HG03565 (cell line): ENCODE measurements at regions not wholly inside any gene's neighbourhood (a gene's known extent, or its start where the extent isn't known, plus 50 kb on each side); places are given as distances from the start of the nearest gene placed in this dataset.

Experiments used
- ATAC-seq: cut with Tn5 transposase; IDR thresholded peaks from one replicate; pipeline ENCODE4 v1.9.1; 2021; ENCODE audit warnings: mild to moderate bottlenecking, moderate library complexity; ENCODE audit not compliant: unreplicated experiment

DNA sequence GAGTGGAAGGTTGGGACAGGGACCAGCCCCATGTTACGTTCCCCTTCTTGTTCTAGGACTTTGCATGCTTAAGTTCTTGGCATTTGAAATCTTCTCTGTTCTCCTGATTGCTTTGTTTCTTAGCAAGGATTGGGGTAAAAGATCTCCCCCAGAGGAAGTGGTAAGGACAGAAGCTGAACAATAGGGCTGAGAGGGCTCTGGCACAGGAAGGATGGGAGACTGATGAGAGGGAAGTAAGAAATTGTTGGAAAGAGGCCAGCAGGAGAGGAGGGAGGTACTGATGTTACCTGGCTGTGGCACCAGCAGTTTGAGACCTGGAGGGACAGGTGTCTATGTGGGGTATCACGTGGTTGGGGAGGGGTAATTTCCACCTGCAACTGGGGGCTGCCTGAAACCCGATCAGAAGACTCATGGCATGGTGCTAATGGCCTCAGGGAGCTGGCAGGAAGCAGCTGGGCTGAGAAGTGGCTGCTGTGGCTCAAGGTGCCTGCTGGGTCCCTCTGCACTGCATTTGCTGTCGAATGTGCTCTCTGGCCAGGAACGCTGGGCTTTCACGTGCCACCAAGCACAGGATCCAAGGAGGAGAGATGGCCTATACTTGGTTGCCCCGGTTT is 108.4 kb downstream of the LSM3 start:
- ATAC-seq, result no peak

DNA sequence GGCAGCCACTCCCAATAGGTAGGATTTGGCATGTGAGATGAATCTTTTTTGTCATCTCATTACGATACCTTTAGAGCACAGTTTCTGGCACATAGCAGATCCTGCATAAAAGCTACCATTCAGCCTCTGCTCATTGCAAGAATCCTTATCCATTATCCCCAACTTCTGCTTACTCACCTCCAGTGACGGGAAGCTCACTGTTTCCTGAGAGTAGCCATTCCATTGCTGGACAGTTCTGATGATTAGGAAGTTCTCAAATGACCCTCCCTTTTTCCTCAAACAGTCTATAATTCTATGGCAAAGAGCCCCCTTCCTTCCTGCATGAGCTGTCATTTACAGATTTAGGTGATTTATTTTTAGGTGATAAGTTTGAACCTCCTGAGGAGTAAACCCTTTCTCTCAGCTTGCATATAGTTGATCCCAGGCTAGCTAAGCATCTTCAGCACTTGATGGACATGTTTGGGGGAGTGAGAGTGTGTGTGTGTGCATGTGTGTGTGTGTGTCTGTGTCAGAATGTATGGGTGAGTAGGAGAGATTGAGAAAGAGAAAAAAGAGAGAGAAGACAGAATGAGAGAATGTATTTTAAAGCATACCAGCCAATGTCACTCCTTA is 109.7 kb downstream of the LSM3 start:
- no peak for ATAC-seq

DNA sequence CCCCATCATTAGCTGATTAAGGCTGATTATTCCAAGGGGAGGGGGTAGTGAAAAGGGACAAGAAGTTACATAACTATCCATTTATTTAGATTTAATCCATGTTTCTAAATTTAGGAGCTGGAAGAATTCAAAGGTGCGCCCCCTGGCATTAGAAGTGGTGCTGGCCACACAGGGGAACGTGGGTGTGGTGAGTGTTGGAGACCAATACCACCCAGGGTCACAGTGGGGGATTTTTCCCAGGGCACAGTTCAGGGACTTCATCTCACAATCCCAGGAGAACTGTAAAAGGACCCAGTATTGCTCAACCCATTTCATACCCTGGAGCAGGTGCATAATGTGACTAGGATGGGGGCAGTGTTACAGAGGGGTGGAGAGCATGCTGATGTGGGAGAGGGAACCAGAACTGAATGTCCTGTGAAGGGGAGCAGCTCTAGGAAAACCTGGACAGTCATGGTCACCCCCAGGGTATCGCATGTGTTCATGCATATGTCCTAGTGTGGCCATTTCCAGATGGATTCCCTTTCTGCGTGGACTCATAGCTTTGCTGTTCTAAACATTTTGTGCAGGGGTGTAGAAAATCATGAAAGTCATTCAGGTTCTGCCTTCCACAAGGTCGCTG is 110.3 kb downstream of the LSM3 start:
- no peak for ATAC-seq

DNA sequence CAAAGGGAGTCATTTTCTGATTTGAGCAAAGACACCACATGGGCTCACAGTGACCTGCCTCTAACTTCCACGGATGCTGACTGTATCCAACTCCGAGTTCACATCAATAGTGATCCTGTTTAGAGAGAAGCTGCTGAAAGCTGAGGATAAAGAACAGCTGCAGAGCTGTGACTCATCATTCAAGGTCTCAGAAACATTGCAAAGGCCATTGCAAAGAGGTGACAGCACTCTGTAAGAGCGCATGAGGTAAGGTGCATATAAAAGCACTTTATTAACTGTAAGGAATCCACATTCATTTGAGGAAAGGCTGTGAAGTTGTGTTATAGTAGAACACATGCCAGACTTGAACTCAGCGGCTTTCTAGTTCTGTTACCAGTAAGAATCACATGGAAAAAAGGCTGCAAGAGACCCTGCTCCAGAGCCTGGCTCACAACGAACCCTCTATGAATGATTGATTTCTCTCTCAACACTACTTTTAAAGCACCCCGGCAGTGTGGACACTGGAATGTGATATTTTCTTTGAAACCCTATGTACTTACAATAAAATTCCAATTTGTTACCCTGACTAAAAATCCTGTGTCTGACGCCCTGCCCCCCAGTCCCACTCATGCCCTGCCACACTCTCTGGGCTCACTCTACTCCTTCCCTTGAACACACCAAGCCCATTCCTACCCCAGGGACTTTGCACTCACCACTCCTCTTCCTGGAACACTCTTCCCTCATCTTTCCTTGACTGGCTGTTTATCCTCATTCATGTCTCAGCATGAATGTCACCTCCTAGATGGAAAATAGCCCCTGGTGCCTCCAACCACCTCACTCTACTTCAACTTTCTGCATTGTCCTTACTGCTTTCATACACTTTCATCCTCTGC is 111.2 kb downstream of the LSM3 start:
- no peak for ATAC-seq

DNA sequence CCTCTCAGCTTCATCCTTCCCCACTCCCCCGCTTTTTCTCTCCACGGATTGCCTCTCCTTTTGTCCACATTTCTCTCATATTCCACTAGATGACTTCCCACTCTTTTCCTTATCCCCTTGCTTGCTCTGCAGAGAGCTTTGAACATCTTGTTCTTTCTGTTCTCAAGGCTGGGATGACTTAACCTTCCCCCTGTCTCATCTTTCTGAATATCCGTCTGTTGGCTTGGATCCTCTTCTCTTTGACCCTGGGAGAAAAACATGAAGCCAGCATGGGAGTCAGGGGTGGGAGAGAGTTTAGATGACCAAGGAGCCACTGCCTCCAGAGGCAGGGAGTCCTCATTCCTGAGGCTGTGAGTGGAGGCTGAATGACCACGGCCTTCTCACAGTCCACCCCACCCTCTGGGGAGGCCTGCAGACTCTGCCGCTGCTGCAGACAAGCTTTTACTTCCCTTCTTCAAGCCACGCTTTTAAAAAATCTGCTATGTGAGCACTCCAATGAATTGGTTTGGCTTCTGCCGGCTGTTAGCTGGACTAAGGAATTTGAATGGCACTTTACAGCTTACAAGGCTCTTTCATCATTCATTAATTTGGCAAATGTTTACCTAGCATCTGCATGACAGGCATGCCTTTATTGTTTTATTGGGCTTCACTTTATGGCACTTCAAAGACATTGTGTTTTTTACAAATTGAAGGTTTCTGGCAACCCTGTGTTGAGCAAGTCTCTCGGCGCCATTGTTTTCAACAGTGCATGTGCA is 111.6 kb upstream of the SLC6A6 start:
- no peak for ATAC-seq

DNA sequence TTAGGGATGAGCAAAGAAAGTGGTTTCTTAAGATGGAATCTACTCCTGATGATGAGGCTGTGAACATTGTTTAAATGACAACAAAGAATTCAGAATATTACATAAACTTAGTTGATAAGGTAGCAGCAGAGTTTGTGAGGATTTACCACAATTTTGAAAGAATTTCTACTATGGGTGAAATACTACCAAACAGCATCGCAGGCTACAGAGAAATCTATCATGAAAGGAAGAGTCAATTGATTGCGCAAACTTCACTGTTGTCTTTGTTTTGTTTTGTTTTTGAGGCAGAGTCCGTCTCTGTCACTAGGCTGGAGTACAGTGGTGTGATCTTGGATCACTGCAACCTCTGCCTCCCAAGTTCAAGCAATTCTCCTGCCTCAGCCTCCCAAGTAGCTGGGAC is 107.4 kb upstream of the SLC6A6 start:
- ATAC-seq, result no peak

DNA sequence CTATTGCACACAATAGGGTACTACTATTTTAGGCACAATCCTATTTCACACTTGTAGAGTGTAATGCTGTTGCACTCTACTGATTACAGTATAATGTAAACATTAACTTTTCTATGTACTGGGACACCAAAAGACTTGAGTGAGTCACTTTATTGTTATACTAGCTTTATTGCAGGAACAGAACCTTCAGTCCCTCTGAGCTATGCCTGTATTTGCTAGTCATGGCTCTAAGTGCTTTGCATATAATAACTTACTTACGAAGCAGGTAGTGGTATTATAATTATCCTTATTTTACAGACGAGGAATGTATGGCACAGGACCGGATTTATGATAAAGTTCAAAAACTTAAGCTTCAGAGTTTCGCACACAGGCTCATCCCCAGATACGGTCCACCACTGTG is 106.6 kb upstream of the SLC6A6 start:
- no peak for ATAC-seq

DNA sequence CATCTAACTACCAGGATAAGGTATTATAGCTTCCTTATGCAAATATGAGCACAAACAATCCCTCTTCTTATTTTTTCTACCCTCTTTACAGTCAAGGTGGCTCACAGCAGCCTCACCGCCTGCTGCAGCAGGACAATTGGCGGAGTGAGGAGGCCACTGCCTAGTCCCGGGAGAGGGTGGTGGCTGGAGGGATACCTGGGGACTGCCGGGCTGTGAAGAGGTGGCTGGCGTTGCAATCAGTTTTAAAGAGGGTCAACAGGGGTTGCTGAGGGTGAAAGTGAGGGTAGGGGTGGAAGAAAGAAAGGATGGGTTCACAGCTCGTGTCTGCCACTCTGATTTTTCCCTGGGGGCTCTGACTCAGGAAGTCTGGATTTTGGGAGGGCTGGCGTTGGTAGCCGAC is 105.1 kb upstream of the SLC6A6 start:
- ATAC-seq, result no peak

DNA sequence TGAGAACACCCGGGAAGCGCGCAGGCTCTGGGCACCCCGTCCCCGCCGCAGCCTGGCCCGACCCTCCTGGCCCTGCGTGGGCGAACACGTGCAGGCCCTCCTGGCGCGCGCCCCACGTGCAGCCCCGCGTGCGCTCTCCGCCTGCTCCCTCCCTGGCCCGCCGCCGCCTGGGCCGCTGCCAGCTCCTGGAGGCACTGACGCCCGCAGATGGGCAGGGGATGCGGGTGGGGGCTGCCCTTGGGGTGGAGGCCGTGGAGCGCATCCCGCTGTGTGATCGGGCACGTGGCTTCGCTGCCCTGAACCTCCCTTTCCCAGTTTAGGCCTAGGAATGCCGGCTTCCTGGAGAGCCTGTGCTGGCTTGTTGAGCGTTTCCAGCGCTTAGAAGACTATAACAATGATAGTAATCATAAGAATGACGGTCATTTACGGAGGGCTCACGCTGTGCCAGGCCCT is 104.6 kb upstream of the SLC6A6 start:
- no peak for ATAC-seq

DNA sequence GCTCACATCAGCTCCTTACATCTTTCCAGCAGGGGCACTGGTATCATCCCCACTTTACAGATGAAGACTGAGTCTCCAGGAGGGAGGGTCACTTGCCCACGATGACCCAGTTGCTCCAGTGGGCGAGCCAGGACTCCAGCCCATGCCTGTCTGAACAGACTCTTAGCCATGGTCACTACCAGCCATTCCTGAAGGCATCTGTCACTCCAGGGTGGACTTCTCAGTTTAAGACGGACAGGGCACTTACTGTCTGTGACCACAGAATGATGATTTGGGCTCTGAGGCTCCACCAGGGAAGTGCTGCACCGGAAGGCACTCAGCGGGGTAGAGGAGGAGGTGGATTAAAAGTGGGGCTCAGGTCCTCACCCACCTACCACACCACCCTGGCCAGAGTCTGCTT is 104.0 kb upstream of the SLC6A6 start:
- ATAC-seq, result no peak

DNA sequence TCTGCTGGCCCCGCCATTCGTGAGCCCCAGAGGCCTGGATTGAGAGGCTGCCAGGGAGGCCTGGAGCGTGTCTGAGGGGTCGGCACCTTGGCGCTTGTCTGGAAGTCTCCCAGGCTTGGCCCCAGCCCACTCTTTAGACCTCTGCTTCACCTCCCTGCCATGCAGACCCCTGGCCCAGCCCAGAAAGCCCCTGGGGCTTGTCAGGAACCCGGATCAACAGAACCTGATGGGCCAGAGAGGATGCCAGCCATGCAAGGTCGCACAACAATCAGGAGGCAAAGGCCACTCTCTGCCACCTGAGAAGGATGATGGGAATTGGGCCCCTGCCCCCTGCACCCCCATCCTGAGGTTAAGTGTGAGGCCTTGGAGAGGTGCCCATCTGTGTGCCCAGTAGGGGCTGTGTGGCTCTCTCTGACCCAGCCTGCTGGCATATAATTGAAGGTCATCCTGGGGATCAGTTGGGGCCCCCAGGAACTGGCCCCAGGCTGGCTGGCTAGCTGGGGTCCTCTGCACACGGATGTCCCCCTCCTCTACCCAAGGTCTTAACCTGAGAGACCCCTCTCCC is 103.3 kb upstream of the SLC6A6 start:
- no peak for ATAC-seq

DNA sequence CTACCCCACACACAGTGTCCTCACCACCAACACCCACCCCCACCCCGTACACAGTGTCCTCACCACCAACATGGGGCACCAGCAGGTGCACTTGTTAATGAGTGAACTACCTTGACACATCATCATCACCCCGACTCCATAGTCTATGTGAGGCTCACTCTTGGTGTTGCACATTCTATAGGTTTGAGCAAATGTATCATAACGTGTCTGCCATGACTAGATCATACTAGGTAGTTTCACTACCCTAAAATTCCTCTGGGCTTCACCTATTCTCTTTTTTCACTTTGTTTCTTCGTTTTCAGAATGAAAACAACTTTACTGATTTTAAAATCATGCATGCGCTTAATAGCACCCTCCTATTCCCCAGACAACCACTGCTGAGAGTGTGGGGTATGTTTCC is 102.6 kb upstream of the SLC6A6 start:
- no peak for ATAC-seq

DNA sequence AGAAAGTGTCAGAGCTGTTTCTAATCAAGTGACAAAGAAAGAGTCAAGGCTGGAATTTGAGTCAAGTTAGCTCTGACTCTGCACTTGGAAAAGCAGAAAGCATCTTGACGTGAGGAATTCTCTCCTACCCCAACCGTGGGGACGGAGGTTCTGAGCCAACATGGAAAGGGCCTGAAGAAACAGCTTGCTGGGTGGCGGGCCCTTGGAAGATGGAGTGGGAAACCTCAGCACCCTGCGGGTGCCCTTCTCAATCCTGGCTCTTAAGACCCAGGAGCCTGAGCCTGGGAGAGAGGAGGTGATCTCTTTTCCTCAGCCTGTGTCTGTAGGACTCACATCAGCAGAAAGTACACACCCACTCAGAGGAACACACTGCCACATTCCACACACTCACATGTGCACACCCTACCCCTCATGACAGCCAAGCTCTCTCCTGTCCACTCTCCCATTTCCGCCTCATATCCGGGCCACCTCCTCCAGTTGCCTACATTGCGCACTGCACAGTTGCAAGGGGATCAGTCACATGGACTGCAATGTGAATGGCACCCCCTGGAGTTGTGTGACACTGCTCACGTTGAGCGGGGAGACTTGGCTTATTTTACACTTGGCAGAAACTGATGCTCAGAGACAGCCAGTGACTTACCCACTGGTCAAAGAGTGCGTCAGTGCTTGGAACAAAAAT is 101.5 kb upstream of the SLC6A6 start:
- no peak for ATAC-seq

DNA sequence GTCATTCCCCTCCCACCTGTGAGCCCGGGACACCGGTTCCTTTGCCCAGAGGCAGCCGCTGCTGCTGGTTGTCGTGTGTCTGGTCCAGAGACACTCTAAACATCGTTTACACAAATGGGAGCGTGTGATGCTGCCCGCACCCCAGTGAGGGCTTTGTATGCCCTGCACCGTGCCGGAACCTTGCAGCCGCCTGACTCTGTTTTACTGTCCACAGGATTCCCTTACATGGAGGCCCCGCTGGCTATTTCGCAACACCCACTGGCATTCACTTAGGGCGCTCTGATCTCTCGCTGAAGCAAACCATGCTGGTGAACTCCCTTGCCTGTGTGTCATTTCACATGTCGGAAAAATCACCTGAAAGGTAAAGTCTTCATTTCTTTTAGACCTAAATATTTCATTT is 100.8 kb upstream of the SLC6A6 start:
- no peak for ATAC-seq

DNA sequence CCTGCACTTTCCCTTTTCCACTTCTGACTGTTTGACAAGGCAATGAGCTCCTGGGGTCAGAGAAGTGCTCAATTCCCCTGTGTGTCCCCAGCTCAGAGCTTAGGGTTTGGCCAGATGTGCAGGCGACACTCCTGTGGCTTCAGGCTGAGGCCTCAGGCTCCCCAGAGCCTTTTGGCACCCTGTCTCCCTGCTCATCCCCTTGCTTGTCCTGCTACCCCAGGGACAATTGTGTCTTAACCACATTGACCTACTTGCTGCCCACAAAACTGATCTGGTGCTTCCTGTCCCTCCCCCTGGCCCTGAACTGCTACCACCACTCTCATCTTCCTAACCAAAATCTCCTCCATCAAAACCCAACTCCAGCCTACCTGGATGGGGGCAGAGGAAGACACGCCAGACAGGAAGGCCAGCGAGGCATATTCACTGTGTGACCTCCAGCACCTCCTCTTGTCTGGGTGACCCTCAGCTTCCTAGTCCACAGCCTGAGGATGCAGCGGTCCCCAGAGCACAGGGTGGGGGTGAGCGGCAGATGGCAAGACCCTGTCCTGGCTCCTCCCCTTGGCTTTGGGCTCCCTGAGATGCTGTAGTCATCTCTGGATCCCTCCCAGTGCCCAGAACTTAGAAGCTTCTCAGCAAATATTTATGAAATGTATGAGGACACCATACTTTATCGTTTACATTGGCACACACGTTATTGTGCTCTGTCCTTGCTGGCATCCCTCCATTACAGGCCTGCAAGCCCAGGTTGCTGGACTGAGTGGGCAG is 98.9 kb upstream of the SLC6A6 start:
- ATAC-seq, result no peak

DNA sequence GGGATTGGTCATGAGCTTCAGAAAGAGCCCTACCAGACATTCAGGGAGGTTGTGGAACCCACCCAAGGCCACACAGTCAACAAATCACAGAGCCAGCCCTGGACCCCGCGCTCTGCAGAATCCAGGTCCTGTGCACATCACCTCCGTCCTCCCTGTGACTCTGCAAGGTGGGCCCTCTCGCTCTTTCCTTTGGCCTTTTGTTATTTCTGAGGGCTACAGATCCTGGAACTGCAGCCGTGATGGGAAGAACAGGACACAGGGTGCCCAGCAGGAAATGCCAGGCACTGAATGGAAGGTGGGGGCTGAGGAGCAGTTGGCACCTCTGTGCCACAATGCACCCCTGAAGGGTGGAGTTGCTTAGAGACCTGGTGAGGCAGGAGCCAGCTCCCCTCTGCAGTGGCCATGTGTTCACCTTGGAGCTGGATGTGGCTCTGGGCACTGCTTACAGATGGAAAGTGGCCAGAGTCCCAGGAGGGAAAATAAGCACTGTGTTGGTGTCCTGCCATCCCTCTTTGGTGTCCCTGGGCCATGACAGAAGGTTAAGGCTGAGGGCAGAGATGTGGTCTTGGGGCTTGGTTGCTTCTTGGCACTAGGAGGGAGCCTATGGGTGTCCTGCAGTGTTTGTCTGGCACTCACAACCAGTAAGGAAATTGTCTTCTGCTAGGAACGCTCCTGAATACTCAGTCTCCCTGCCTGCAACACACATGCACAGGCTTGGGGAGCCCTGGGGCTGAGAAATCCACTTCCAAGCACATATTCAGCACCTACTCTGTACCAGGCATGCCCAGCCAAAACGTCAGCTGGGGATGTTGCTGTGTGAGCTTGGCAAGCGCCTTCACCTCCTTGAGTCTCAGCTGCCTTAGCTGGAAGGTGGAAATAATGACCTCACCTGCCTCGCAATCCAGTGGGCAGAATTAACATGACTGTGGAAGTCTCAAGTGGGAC is 98.0 kb upstream of the SLC6A6 start:
- no peak for ATAC-seq

DNA sequence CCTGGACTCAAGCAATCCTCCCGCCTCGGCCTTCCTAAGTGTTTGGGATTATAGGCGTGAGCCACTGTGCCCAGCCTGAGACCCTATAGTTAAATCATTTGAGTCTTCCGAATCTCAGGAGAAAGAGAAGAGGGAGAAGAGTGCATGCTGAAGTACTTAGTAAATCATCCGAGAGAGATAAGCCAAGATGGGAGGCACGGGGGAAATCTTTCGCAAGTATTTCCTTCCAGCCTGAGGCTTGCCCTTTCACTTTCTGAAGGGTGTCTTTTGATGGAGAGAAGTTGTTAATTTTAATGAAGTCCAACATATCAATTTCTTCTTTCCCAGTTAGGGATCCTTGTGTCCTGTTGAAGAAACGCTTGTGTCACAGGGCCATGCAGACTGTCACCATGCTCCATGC is 97.1 kb upstream of the SLC6A6 start:
- no peak for ATAC-seq

DNA sequence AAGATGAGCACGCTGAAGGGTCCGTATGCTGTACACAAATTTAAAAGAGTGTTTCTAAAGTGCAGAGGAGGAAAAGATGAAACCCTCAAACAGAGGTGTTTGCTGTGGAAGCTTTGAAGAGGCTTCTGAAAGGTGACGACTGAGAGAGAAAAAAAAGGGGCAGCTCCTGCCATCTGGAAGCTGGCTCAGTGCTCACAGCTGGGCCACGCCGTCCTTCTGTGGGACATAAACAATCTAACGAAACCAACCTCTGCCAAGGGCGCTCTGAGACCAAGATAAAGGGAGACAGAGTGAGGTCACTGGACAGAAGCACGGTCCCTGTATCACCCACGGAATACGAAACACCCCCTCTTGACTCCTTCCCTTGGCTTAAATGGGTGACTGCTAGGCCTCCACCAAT is 96.3 kb upstream of the SLC6A6 start:
- ATAC-seq, result no peak
